Upper lobe of left lung (tissue), 6 donors: ENCODE measurements at regions not wholly inside any gene's neighbourhood (a gene's known extent, or its start where the extent isn't known, plus 50 kb on each side); places are given as distances from the start of the nearest gene placed in this dataset.

Source experiments
- ATAC-seq, 2 donors: fragments of 200-7000 bp; cut with Tn5 transposase; one replicate each; pipeline ENCODE4 v1.9.1; 2022; ENCODE audit warnings: mild to moderate bottlenecking in 2 of 2, moderate library complexity in 2 of 2; ENCODE audit not compliant: low FRiP score in 2 of 2
- DNase-seq, 2 donors: peaks; one replicate each; pipeline ENCODE4 v3.0.0-alpha.2; 2019 to 2020
- H3K27ac ChIP-seq, 4 donors: fragments of 200-600 bp; sonication (generic); one replicate each; pipeline ENCODE4 v1.5.1; 2016 to 2019
- H3K27me3 ChIP-seq, 4 donors: fragments of 200-600 bp; sonication (generic); one replicate each; pipeline ENCODE4 v1.5.1; 2017 to 2019
- H3K36me3 ChIP-seq, 4 donors: fragments of 200-600 bp; sonication (generic); one replicate each; pipeline ENCODE4 v1.5.1; 2016 to 2019
- H3K4me1 ChIP-seq, 4 donors: fragments of 200-600 bp; sonication (generic); one replicate each; pipeline ENCODE4 v1.5.1; 2018 to 2019
- H3K4me3 ChIP-seq, 4 donors: fragments of 200-600 bp; sonication (generic); one replicate each; pipeline ENCODE4 v1.5.1; 2017 to 2019; ENCODE audit warnings: mild to moderate bottlenecking in 2 of 4, moderate library complexity in 1 of 4
- H3K9me3 ChIP-seq, 4 donors: fragments of 200-600 bp; sonication (generic); one replicate each; pipeline ENCODE4 v1.5.1; 2018 to 2019
- CTCF ChIP-seq, 6 experiments: fragments of 450-650 bp in 4 of 6; fragments of 200-600 bp in 2 of 6; sonication (generic) in 2 of 6; IDR thresholded peaks; one replicate each; pipeline ENCODE4 v1.5.1; 2016 to 2019; ENCODE audit warnings: antibody characterized with exemption in 6 of 6
- EP300 ChIP-seq, 4 donors: sonication (generic); formaldehyde crosslinking; IDR thresholded peaks; one replicate each; pipeline ENCODE4 v1.5.1; 2017; ENCODE audit warnings: antibody characterized with exemption in 4 of 4, control low read depth in 2 of 4
- POLR2A ChIP-seq, 4 donors: fragments of 450-650 bp; IDR thresholded peaks; one replicate each; pipeline ENCODE4 v1.5.1; 2016 to 2017; ENCODE audit warnings: antibody characterized with exemption in 4 of 4, mild to moderate bottlenecking in 2 of 4
- POLR2AphosphoS5 ChIP-seq, 2 donors: sonication (generic); formaldehyde crosslinking; IDR thresholded peaks; one replicate each; pipeline ENCODE4 v1.5.1; 2017; ENCODE audit warnings: antibody characterized with exemption in 2 of 2
- whole genome bisulfite sequencing, 2 donors: methylation state at CpG; one replicate each; pipeline ENCODE4 v1.1.5; 2017 to 2018; 5-methylcytosine and 5-hydroxymethylcytosine counted together
- donor health status: DM: no; HTN: no; CAD: no; lungs with moderate emphysema.
- donor health status: DM: no; HTN: yes; CAD: no; lungs with severe emphysema.

DNA sequence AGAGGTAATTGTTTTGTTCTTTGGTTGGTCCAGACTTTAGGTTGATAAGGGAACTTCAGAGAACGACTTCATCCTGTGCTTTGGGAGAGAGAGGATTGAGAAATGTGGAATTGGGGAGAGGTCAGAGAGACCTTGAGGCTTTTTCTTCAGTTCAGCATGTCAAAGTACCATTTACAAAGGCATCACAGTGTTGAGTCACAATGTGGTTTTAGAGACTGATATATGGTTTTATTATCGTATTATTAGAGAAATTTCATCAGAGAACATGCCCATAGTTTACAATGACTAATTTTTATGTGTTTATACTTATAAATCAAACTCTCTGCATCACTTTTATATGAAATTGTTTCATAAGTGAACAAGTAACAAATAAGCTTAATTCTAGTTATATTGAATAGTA, 626.6 kb downstream of the DSC3 start:
- no peak for ATAC-seq
- WGBS, 2 donors, result 62 to 65% methylated on average over 2 of the region's 2 CpGs
- DNase-seq, result no peak

GRCh38 chr18:30409120-30409519, 633.4 kb downstream of the DSC3 start:
- DNase-seq, result no peak
- Histone ChIP-seq H3K9me3 (no peaks in the 10 kb centered on the region), H3K4me3 (no peak overlapping the region), H3K4me1 (no peaks in the 10 kb centered on the region), H3K27ac (no peak overlapping the region), H3K27me3 (no peaks in the 10 kb centered on the region), H3K36me3 (no peaks in the 10 kb centered on the region)
- WGBS, 2 donors, result 59 to 61% methylated on average over 3 of the region's 3 CpGs
- no peak for ATAC-seq
- TF ChIP-seq POLR2A (IDR thresholded peaks at IDR 0.05) (no peak), EP300 (IDR thresholded peaks at IDR 0.05) (no peak), POLR2AphosphoS5 (IDR thresholded peaks at IDR 0.05) (no peak), CTCF (IDR thresholded peaks at IDR 0.05) (no peak)

More for the DNA sequence above, 626.6 kb downstream of the DSC3 start:
- Histone ChIP-seq H3K27ac (no peak overlapping the region), H3K9me3 (no peaks in the 10 kb centered on the region), H3K4me3 (no peak overlapping the region), H3K4me1 (no peaks in the 10 kb centered on the region), H3K36me3 (no peaks in the 10 kb centered on the region), H3K27me3 (no peaks in the 10 kb centered on the region)
- TF ChIP-seq CTCF (IDR thresholded peaks at IDR 0.05) (no peak), POLR2AphosphoS5 (IDR thresholded peaks at IDR 0.05) (no peak), POLR2A (IDR thresholded peaks at IDR 0.05) (no peak), EP300 (IDR thresholded peaks at IDR 0.05) (no peak)

DNA sequence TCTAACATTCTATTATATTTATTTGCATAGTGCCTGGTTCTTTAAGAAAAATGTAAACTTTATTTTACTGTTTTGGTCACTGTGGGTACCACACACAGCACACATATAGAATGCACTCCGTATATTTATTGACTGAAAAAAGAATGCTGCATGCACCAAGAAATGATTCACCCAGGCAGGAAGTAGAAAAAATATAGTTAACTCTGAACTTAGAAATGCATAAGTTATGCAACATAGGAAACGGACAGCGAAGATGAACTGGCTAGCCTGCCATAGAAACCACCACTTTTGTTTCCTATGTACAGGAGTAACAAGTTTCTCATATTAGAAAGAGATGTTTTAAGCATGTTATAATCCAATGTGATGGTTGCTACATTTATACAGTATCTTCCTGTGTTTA, 635.8 kb downstream of the DSC3 start:
- Histone ChIP-seq H3K27ac (no peak overlapping the region), H3K4me3 (no peak overlapping the region), H3K4me1 (no peaks in the 10 kb centered on the region), H3K9me3 (no peaks in the 10 kb centered on the region), H3K27me3 (no peaks in the 10 kb centered on the region), H3K36me3 (no peaks in the 10 kb centered on the region)
- ATAC-seq (no peak), DNase-seq (no peak)
- TF ChIP-seq POLR2A (IDR thresholded peaks at IDR 0.05) (no peak), CTCF (IDR thresholded peaks at IDR 0.05) (no peak), EP300 (IDR thresholded peaks at IDR 0.05) (no peak)
- 57 to 69% methylated on average over 3 of the region's 3 CpGs for WGBS, 2 donors

GRCh38 chr18:30405038-30405437, 637.5 kb downstream of the DSC3 start:
- Histone ChIP-seq H3K9me3 (no peaks in the 10 kb centered on the region), H3K4me3 (no peak overlapping the region), H3K36me3 (no peaks in the 10 kb centered on the region), H3K27ac (no peak overlapping the region), H3K27me3 (no peaks in the 10 kb centered on the region), H3K4me1 (no peaks in the 10 kb centered on the region)
- TF ChIP-seq EP300 (IDR thresholded peaks at IDR 0.05) (no peak), CTCF (IDR thresholded peaks at IDR 0.05) (no peak), POLR2AphosphoS5 (IDR thresholded peaks at IDR 0.05) (no peak), POLR2A (IDR thresholded peaks at IDR 0.05) (no peak)
- ATAC-seq, result no peak
- whole genome bisulfite sequencing, 2 donors, result 74 to 75% methylated on average over 1 of the region's 1 CpG
- no peak for DNase-seq

GRCh38 chr18:30404422-30404821, 638.1 kb downstream of the DSC3 start:
- H3K27me3 ChIP-seq, result no peaks in the 10 kb centered on the region
- no peak for DNase-seq
- WGBS, 2 donors, result 81 to 85% methylated on average over 1 of the region's 1 CpG
- no peaks in the 10 kb centered on the region for H3K36me3 ChIP-seq
- H3K4me3 ChIP-seq, result no peak overlapping the region
- no peaks in the 10 kb centered on the region for H3K9me3 ChIP-seq
- TF ChIP-seq EP300 (IDR thresholded peaks at IDR 0.05) (no peak), CTCF (IDR thresholded peaks at IDR 0.05) (no peak), POLR2AphosphoS5 (IDR thresholded peaks at IDR 0.05) (no peak), POLR2A (IDR thresholded peaks at IDR 0.05) (no peak)
- ATAC-seq, result no peak
- no peak overlapping the region for H3K27ac ChIP-seq
- H3K4me1 ChIP-seq, result no peaks in the 10 kb centered on the region
